ENCODE measurements at regions not wholly inside any gene's neighbourhood (a gene's known extent, or its start where the extent isn't known, plus 50 kb on each side); places are given as distances from the start of the nearest gene placed in this dataset.
"Not testable (repeated sequence)": the region's sequence is repeated elsewhere in the genome, so short reads cannot be mapped to it uniquely, and the experiment has no call there.

DNA sequence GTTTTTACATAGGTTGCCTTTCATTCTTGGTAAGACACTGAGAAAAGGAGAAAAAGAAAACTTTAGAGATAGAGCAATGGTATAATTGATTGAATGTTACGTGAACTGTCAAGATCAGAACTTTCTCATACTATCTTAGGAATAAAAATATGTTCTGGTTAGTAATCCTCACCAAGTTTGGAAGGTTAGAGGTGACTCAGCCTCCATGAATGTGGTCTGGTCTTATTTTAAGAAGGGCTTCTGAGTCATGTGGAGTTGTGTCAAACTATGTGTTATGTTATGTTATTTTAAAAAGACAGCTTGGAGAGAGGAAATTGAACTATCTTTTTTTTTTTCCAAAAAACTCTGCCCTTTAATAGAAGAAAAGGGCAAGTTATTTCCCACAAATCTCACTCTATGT is 458.6 kb upstream of the KLF6 start:
- peak overlapping the region; percentile 90 for H3K27ac ChIP-seq (ENCODE audit: low read length)
- peaks cover 14% of the 10 kb centered on the region for H3K4me1 ChIP-seq (ENCODE audit: control insufficient read depth, insufficient read depth, low read length)
- peak; percentile 83 for DNase-seq
- H3K36me3 ChIP-seq (ENCODE audit: control insufficient read depth, insufficient read depth, low read length), result no peaks in the 10 kb centered on the region
- no peaks in the 10 kb centered on the region for H3K9me3 ChIP-seq (replicated peaks; ENCODE audit: control insufficient read depth, low read depth, low read length)
- no peaks in the 10 kb centered on the region for H3K27me3 ChIP-seq (ENCODE audit: control insufficient read depth, insufficient read depth, low read length)
- whole genome bisulfite sequencing (ENCODE audit: insufficient coverage), result no CpG with 5 or more reads among the region's 1 CpG
- no peak overlapping the region for H3K4me3 ChIP-seq (ENCODE audit: low read length)

DNA sequence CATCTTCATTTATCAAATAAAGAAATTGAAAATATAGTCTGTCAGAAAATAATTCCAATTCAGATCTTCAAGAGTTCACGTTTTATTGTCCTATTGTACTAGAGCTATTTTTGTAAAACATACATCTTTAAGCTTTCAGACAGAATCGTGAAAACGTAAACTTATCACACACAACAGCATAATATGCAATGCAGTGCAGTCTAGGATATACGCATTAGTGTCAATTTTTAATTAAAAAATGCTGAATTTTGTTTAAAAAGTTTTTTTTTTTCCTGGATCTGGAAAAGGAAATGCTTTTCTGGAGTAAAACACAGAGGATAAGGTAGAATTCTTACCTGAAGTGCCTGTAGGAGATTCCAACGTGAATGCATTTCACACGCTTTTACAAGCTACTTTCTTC is 458.2 kb upstream of the KLF6 start:
- WGBS (ENCODE audit: insufficient coverage), result no CpG with 5 or more reads among the region's 6 CpGs
- H3K27me3 ChIP-seq (ENCODE audit: control insufficient read depth, insufficient read depth, low read length), result no peaks in the 10 kb centered on the region
- no peak for DNase-seq
- H3K4me3 ChIP-seq (ENCODE audit: low read length), result no peak overlapping the region
- H3K4me1 ChIP-seq (ENCODE audit: control insufficient read depth, insufficient read depth, low read length), result peaks cover 14% of the 10 kb centered on the region
- no peaks in the 10 kb centered on the region for H3K36me3 ChIP-seq (ENCODE audit: control insufficient read depth, insufficient read depth, low read length)
- peak overlapping the region; percentile 90 for H3K27ac ChIP-seq (ENCODE audit: low read length)
- no peaks in the 10 kb centered on the region for H3K9me3 ChIP-seq (replicated peaks; ENCODE audit: control insufficient read depth, low read depth, low read length)

DNA sequence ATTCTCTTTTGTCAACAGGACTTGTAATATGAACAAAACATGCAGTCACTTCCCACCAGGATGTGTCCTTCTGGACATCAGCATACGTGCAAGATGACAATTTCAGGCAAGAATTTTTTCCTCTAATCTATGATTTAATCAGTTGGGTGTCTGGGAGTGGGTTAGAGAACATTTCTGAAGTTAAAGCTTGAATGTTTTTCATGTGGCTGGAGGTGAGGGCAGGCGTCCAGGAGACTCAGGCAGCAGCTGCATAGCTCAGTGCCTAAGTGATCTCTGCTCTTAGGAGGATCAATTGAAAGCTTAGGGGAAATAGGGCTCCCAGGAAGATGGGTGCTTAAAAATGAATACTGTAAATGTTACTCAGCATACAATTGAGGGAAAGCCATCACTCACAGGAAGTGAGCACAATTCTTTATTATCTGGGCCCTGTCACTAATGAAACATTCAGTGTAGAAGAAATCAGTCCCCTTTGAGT is 457.6 kb upstream of the KLF6 start:
- Histone ChIP-seq H3K9me3 (replicated peaks; ENCODE audit: control insufficient read depth, low read depth, low read length) (no peaks in the 10 kb centered on the region), H3K27me3 (ENCODE audit: control insufficient read depth, insufficient read depth, low read length) (no peaks in the 10 kb centered on the region), H3K27ac (ENCODE audit: low read length) (peak overlapping the region; percentile 90), H3K36me3 (ENCODE audit: control insufficient read depth, insufficient read depth, low read length) (no peaks in the 10 kb centered on the region), H3K4me1 (ENCODE audit: control insufficient read depth, insufficient read depth, low read length) (peaks cover 14% of the 10 kb centered on the region), H3K4me3 (ENCODE audit: low read length) (no peak overlapping the region)
- WGBS (ENCODE audit: insufficient coverage), result 0% methylated on average over 1 of the region's 2 CpGs
- peak; percentile 76 for DNase-seq

DNA sequence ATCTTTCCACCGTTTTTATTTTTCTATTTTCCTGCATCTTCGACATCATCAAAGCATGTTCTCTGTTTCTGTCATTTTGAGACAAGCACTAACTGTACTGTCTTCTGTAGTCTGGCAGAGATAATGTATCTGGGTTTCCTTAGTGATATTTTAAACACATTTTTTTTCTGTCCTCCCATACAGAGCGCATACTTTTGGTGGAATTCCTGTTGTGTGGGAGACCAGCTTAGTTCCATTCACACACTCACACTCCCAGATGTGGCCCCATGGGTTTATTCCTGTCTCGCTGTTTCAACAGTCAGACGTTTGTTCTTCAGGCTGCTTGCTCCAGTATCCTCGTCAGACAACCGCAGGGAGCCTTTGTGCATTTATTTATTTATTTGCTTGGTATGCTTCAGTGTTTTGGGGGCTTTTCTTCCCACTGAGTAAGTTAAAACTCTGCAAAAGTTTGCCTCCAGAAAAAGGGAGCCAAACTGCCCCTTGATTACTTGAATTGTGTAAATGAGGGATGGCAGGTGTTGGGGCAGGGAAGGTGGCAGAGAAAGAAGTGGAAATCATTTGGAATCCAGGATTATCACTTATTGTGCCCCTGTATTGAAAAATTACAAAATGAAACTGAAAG is 456.8 kb upstream of the KLF6 start:
- Histone ChIP-seq H3K27ac (ENCODE audit: low read length) (peak overlapping the region; percentile 90), H3K9me3 (replicated peaks; ENCODE audit: control insufficient read depth, low read depth, low read length) (peaks cover under 1% of the 10 kb centered on the region), H3K36me3 (ENCODE audit: control insufficient read depth, insufficient read depth, low read length) (no peaks in the 10 kb centered on the region), H3K4me1 (ENCODE audit: control insufficient read depth, insufficient read depth, low read length) (peaks cover 14% of the 10 kb centered on the region), H3K4me3 (ENCODE audit: low read length) (no peak overlapping the region), H3K27me3 (ENCODE audit: control insufficient read depth, insufficient read depth, low read length) (no peaks in the 10 kb centered on the region)
- peak; percentile 98 for DNase-seq
- 0% methylated on average over 1 of the region's 7 CpGs for WGBS (ENCODE audit: insufficient coverage)

GRCh38 chr10:4240608-4241197 is 455.7 kb upstream of the KLF6 start:
- H3K9me3 ChIP-seq (replicated peaks; ENCODE audit: control insufficient read depth, low read depth, low read length), result peaks cover 2% of the 10 kb centered on the region
- WGBS (ENCODE audit: insufficient coverage), result no CpG with 5 or more reads among the region's 7 CpGs
- no peak overlapping the region for H3K4me3 ChIP-seq (ENCODE audit: low read length)
- peak; percentile 77 for DNase-seq
- H3K27ac ChIP-seq (ENCODE audit: low read length), result peak overlapping the region; percentile 90
- H3K36me3 ChIP-seq (ENCODE audit: control insufficient read depth, insufficient read depth, low read length), result no peaks in the 10 kb centered on the region
- peaks cover 14% of the 10 kb centered on the region for H3K4me1 ChIP-seq (ENCODE audit: control insufficient read depth, insufficient read depth, low read length)
- no peaks in the 10 kb centered on the region for H3K27me3 ChIP-seq (ENCODE audit: control insufficient read depth, insufficient read depth, low read length)

GRCh38 chr10:4239186-4239585 is 454.2 kb upstream of the KLF6 start:
- H3K4me3 ChIP-seq (ENCODE audit: low read length), result no peak overlapping the region
- WGBS (ENCODE audit: insufficient coverage), result no CpG with 5 or more reads among the region's 3 CpGs
- H3K27me3 ChIP-seq (ENCODE audit: control insufficient read depth, insufficient read depth, low read length), result no peaks in the 10 kb centered on the region
- DNase-seq, result no peak
- H3K4me1 ChIP-seq (ENCODE audit: control insufficient read depth, insufficient read depth, low read length), result peaks cover 14% of the 10 kb centered on the region
- H3K27ac ChIP-seq (ENCODE audit: low read length), result no peak overlapping the region
- no peaks in the 10 kb centered on the region for H3K36me3 ChIP-seq (ENCODE audit: control insufficient read depth, insufficient read depth, low read length)
- H3K9me3 ChIP-seq (replicated peaks; ENCODE audit: control insufficient read depth, low read depth, low read length), result peaks cover 2% of the 10 kb centered on the region

GRCh38 chr10:4236905-4237304 is 451.9 kb upstream of the KLF6 start:
- DNase-seq; H3K4me3 ChIP-seq (ENCODE audit: low read length); H3K27me3 ChIP-seq (ENCODE audit: control insufficient read depth, insufficient read depth, low read length); H3K9me3 ChIP-seq (replicated peaks; ENCODE audit: control insufficient read depth, low read depth, low read length); H3K4me1 ChIP-seq (ENCODE audit: control insufficient read depth, insufficient read depth, low read length); H3K27ac ChIP-seq (ENCODE audit: low read length); H3K36me3 ChIP-seq (ENCODE audit: control insufficient read depth, insufficient read depth, low read length): not testable (repeated sequence)
- WGBS (ENCODE audit: insufficient coverage), result no CpG with 5 or more reads among the region's 2 CpGs

- no peak for DNase-seq
- Histone ChIP-seq H3K4me3 (ENCODE audit: low read length) (no peak overlapping the region), H3K36me3 (ENCODE audit: control insufficient read depth, insufficient read depth, low read length) (no peaks in the 10 kb centered on the region), H3K27ac (ENCODE audit: low read length) (no peak overlapping the region), H3K4me1 (ENCODE audit: control insufficient read depth, insufficient read depth, low read length) (no peaks in the 10 kb centered on the region), H3K27me3 (ENCODE audit: control insufficient read depth, insufficient read depth, low read length) (no peaks in the 10 kb centered on the region), H3K9me3 (replicated peaks; ENCODE audit: control insufficient read depth, low read depth, low read length) (peaks cover 7% of the 10 kb centered on the region)
- WGBS (ENCODE audit: insufficient coverage), result 80% methylated on average over 3 of the region's 8 CpGs
Observed at GRCh38 chr10:4234661-4235060, 449.7 kb upstream of the KLF6 start.

- 92% methylated on average over 6 of the region's 7 CpGs for WGBS (ENCODE audit: insufficient coverage)
- no peaks in the 10 kb centered on the region for H3K36me3 ChIP-seq (ENCODE audit: control insufficient read depth, insufficient read depth, low read length)
- no peak overlapping the region for H3K27ac ChIP-seq (ENCODE audit: low read length)
- H3K4me3 ChIP-seq (ENCODE audit: low read length), result no peak overlapping the region
- H3K4me1 ChIP-seq (ENCODE audit: control insufficient read depth, insufficient read depth, low read length), result no peaks in the 10 kb centered on the region
- DNase-seq, result no peak
- H3K9me3 ChIP-seq (replicated peaks; ENCODE audit: control insufficient read depth, low read depth, low read length), result peaks cover 5% of the 10 kb centered on the region
- H3K27me3 ChIP-seq (ENCODE audit: control insufficient read depth, insufficient read depth, low read length), result no peaks in the 10 kb centered on the region
Observed at GRCh38 chr10:4231439-4231838, 446.4 kb upstream of the KLF6 start.

DNA sequence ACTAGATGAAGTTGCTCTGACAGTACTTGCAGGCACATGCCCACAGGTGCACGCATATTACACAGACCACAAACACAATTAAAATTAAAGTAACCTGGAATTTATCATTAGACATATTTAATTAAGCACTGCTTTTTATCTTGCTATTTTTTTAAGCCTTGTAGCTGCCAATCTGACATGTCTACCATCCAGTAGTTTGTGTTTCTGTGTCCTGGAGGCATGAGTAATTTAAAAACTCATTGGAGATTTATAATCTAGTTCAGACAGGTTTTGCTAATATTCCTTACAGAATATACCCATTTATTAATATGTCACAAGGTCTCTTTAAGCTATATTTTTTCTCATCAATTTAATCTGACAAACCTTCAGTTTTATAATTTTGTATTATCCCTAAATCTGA is 445.0 kb upstream of the KLF6 start:
- Histone ChIP-seq H3K36me3 (ENCODE audit: control insufficient read depth, insufficient read depth, low read length) (no peaks in the 10 kb centered on the region), H3K9me3 (replicated peaks; ENCODE audit: control insufficient read depth, low read depth, low read length) (peaks cover 5% of the 10 kb centered on the region), H3K4me3 (ENCODE audit: low read length) (no peak overlapping the region), H3K27me3 (ENCODE audit: control insufficient read depth, insufficient read depth, low read length) (no peaks in the 10 kb centered on the region), H3K4me1 (ENCODE audit: control insufficient read depth, insufficient read depth, low read length) (no peaks in the 10 kb centered on the region), H3K27ac (ENCODE audit: low read length) (no peak overlapping the region)
- WGBS (ENCODE audit: insufficient coverage), result no CpG with 5 or more reads among the region's 1 CpG
- DNase-seq, result no peak
